ENCODE measurements at regions not wholly inside any gene's neighbourhood (a gene's known extent, or its start where the extent isn't known, plus 50 kb on each side); places are given as distances from the start of the nearest gene placed in this dataset.
A peak's percentile ranks its signal among the peaks of the same experiment; 100 is the strongest.

- no peak for DNase-seq
Observed at GRCh38 chr1:173403996-173404395, 73.1 kb upstream of the PRDX6 start.

- DNase-seq = no peak
Observed at GRCh38 chr1:173405281-173405680, 71.9 kb upstream of the PRDX6 start.

GRCh38 chr1:173405834-173406233 lies 71.3 kb upstream of the PRDX6 start:
- no peak for DNase-seq

- DNase-seq = peak; percentile 15 to 73
Observed at GRCh38 chr1:173406783-173407230, 70.3 kb upstream of the PRDX6 start.

DNA sequence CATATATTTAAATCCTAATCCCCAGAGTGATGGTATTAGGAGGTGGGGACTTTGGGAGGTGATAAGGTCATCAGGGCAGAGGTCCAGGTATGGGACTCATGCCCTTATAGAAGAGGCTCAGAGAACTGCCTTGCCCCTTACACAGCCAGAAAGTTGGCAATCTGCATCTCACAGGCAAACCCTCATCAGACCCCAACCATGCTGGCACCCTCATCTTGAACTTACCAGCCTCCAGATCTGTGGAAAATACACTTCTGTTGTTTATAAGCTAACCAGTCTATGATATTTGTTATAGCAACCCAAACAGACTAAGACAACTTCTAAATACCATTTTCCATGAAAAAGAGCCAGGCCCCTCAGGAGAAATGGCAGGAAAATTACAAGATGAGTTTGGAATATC lies 69.3 kb upstream of the PRDX6 start:
- no peak for DNase-seq

DNA sequence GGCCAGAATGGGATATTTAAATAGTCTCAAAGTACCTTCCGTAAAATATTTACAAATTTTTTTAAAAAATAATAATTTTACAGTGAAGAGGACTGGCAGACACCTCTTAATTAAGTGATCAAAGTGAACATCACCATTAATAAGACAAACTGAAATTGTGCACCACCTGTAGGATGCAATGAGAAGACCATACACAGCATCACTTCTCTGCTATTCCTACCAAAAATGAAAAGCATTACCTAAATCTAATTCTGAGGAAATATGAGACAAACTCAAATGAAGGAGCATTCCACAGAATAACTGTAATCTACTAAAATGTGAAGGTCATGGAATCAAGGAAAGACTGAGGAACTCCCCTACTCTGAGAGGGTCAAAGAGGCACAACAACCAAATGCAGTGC lies 68.2 kb upstream of the PRDX6 start:
- DNase-seq = no peak

GRCh38 chr1:173409613-173410012 lies 67.5 kb upstream of the PRDX6 start:
- DNase-seq = peak; percentile 26 to 83

GRCh38 chr1:173410133-173410793 lies 66.9 kb upstream of the PRDX6 start:
- no peak for DNase-seq

DNA sequence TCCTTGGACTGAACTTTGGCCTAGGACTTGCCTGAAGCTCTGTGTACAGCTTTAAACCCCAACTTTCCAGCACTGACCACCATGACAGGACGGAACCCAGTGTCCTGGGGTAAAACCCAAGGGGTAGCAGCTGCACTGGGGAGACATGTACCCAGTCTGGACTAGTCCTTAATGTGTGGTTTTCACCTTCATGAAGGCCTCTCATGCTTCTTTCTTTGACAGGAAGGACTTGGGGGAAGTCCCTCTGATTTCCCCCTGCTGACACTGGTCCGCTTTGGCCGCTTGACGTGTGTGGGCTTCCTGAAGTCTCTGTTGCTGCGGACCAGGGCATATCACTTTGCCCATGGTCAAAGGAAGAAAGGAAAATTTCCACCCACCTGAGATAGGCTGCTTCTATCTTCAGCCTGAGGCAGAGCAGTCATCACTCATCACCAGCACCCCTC lies 66.3 kb upstream of the PRDX6 start:
- no peak for DNase-seq

- DNase-seq = no peak
Observed at GRCh38 chr1:173411835-173412742, 65.0 kb upstream of the PRDX6 start.

DNA sequence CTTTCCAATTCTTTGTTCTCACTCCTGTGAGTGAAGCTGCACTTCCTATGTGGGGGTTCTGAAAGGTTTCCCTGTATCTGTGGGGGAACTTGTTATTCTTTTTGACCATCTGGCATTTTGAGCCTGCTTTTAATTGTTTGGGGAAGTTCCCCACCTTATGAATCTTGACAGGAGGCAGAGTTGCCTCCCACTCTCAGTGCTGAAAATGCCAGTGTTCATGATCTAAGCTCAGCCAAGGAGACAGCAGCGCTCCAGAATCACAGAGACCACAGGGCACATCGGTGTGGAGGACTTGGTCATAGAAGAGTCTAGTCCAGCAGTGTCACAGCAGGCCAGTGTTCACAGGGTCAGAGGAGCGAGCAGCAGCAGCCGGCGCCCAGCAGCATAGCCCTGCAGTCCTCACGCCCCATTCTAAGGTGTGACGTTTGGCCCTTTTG lies 63.8 kb upstream of the PRDX6 start:
- no peak for DNase-seq

DNA sequence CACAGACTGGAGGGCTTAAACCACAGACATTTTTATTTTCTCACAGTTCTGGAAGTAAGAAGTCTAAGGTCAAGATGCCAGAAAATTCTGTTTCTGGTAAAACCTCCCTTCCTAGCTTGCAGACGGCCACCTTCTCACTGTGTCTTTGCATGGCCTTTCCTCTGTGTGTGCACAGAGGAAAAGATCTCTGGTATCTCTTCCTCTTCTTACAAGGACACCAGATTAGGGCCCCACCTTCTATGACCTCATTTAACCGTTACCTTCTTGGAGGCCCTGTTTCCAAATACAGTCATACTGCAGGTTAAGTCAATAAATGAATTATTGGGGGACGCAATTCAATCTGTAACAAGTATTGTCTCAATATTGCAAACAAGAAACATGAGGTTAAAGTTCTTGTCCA lies 63.0 kb upstream of the PRDX6 start:
- no peak for DNase-seq

DNA sequence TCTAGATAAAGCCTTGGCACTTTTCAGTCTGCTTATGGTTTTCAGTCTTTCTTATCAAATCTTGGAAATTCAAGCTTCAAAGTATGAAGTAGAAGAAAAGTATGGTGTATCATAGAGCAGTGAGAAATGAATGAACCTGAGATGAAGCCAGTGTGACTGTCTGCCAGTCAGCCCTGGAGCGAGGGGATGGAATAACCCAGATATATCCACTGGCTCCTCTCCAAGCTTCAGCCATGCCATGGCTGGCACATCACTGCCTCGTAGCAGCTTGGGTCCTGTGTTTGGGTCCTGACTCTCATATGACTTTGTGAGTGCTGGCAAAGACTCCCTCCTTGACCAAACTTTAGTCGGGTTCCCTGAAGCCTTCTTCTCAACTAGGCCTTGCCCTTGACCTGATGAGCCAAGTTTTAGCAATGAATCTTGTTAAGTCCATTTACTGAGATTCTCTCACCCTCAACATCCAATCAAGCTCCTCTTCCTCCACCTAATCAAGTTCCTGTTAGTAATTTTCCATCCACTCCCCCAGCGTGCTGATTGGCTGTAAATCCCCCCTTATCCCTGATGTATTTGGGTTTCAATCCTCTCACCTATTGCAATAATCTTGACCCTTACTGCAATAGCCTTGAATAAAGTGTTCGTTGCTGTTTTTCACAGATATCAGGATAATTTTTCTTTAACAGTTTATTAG lies 62.5 kb upstream of the PRDX6 start:
- DNase-seq = no peak

DNA sequence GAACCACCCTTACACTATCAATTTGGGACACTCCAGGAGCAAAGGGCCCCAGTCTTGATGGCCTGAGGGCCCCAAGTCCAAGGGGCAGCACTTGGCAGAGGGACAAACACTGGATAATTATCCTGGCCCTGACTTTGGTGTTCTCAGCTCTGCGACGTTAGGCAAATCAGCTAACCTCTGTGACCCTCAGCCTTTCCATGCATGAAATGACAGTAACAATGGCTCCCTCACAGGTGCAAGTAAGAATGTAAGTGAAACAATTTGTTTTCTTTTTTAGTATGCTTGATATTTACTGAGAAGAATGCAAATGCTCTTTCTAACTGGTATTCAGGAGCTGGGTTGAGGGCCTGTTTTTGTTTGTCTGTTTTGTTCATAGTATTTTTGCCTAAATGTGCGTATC lies 61.6 kb upstream of the PRDX6 start:
- DNase-seq = peak; percentile 98

DNA sequence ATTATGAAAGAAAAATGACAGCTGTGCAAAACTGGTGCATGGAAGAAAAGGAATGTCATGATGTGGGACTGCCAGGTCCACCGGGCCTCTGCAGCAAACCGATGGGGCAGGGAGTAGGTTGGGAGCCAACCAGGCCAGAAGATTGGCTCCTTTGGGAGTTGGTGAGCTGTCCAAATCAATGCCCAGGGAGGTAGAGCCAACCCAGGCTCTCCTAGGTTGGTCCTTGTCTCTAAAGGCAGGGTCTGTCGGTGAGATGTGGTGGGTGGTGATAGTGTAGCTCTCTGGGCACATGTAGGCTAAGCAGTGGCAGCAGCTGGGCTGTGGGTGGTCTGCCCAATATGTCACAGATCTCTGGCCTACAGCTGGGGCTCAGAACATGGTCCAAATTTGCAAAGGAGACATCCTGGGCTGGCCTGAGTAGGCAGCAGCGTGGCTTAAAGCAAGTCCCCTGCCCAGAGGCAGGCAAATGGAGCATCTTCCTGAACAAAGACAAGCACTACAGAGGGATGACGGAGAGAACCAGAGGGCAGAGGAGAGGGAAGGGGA lies 61.2 kb upstream of the PRDX6 start:
- DNase-seq = peak in 1 of 2 experiments; percentile 97

DNA sequence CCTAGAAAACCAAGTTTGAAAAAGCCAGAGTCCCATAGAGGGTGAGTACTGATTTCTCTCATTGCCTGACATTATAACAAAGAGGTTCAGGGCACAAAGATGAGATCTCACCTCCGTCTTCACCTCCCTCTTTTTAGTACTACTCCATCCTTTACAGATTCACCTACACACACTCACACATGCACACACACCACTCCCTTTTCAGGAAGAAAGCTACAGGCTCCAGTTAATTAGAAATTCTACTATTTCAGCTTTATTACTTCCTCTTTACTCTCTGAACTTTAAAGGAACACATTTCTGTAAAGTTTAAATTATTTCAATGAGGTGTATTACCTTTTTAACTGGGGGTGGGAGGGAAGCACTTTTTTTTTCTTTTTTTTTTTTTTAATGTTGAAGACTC lies 59.6 kb upstream of the PRDX6 start:
- DNase-seq = no peak

DNA sequence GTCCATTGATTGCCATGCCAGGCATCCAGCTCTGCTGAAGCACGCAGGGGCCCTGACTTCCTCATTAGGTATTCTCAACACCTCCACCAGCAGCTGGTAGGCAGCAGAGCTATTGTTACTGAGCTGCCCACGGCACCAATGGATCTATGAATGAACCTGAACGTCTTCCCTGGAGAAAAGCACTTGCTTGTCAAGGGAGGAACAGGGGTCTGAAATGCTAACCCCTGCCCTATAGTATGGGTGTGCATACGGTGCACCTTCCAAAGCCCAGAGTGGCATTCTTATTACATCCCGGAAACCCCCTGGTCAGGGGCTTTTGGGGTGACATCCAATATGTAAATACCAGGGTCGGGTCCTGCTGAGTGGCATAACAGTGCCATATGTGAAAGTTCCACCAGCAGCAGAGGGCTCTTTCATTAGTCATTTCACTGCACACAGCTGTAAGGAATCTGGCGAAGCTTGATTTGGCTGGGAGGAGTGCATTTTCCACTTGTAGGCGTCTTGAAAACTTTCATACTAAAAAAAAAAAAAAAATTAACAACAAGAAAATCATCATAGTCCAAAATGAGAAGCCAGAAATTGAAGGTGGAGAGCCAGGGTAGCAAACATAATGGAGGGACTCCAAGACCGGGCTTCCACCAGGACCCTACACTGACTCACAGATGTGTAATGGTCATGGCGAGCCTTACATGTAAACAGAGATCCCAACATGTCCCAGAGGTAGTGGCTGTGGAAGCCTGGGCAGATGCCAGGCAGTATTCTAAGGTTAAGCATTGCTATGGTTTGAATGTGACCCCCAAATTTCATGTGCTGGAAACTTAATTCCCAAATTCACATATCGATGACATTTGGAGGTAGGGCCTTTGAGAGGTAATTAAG lies 58.8 kb upstream of the PRDX6 start:
- peak; percentile 42 to 74 for DNase-seq

DNA sequence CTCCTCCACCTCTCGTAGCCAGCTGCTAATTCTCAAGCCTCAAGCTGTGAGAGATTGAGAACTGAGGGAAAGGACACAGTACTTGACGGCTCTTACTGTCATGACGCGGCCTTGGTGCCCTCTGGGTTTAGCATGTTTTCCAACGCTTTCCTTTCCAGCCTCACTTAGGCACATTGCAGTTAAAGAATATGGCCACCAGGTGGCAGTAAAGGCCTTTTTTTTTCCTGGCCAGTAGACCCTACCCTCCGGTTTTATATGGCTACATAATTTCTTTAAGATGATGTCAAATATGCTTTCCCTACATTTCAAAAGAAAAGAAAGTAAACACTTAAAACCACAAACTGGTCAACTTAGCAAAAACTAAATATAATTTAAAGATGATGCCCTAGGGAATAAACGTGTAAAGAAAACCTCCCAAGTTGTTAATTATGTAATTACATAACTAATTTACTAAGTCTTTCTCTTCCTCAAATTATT lies 56.8 kb upstream of the PRDX6 start:
- peak; percentile 95 to 98 for DNase-seq

GRCh38 chr1:173421286-173421685 lies 55.8 kb upstream of the PRDX6 start:
- no peak for DNase-seq

- DNase-seq = peak in 1 of 2 experiments; percentile 27
Observed at GRCh38 chr1:173421789-173422188, 55.3 kb upstream of the PRDX6 start.

GRCh38 chr1:173422456-173422976 lies 54.6 kb upstream of the PRDX6 start:
- no peak for DNase-seq

- DNase-seq = no peak
Observed at GRCh38 chr1:173423291-173423690, 53.8 kb upstream of the PRDX6 start.
